ENCODE measurements at regions not wholly inside any gene's neighbourhood (a gene's known extent, or its start where the extent isn't known, plus 50 kb on each side); places are given as distances from the start of the nearest gene placed in this dataset.
A peak's percentile ranks its signal among the peaks of the same experiment; 100 is the strongest.
"Not testable (repeated sequence)": the region's sequence is repeated elsewhere in the genome, so short reads cannot be mapped to it uniquely, and the experiment has no call there.

DNA sequence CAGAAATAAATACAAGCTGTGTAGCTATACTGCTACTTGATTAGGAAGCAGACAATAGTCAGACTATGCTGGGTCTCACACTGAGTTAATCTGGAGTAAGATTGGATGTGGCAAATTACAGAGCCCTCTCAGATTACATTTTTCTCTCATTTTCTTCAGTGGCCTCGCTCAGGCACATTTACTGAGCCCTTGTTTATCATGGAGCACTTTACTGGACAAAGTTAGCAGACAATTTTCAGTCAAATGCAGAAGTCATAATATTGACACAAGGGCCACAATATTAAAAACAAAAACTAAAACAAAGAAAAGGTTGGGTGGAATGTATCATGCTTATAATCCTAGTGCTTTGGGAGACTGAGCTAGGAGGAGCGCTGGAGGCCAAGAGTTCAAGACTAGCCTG is 95.0 kb upstream of the MAP3K7 start:
- Mint-ChIP-seq H3K27ac (ENCODE audit: unreplicated experiment) (no peak overlapping the region), H3K4me1 (ENCODE audit: low read depth, unreplicated experiment) (peaks cover 7% of the 10 kb centered on the region), H3K9me3 (ENCODE audit: unreplicated experiment) (peaks cover 4% of the 10 kb centered on the region), H3K36me3 (ENCODE audit: unreplicated experiment) (no peaks in the 10 kb centered on the region), H3K4me3 (ENCODE audit: unreplicated experiment) (no peak overlapping the region), H3K27me3 (ENCODE audit: unreplicated experiment) (peaks cover 7% of the 10 kb centered on the region)
- DNase-seq, result no peak
- TF ChIP-seq, protein P1, sequence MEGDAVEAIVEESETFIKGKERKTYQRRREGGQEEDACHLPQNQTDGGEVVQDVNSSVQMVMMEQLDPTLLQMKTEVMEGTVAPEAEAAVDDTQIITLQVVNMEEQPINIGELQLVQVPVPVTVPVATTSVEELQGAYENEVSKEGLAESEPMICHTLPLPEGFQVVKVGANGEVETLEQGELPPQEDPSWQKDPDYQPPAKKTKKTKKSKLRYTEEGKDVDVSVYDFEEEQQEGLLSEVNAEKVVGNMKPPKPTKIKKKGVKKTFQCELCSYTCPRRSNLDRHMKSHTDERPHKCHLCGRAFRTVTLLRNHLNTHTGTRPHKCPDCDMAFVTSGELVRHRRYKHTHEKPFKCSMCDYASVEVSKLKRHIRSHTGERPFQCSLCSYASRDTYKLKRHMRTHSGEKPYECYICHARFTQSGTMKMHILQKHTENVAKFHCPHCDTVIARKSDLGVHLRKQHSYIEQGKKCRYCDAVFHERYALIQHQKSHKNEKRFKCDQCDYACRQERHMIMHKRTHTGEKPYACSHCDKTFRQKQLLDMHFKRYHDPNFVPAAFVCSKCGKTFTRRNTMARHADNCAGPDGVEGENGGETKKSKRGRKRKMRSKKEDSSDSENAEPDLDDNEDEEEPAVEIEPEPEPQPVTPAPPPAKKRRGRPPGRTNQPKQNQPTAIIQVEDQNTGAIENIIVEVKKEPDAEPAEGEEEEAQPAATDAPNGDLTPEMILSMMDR (IDR thresholded peaks at IDR 0.05; ENCODE audit: partially characterized antibody, unreplicated experiment), result no peak

DNA sequence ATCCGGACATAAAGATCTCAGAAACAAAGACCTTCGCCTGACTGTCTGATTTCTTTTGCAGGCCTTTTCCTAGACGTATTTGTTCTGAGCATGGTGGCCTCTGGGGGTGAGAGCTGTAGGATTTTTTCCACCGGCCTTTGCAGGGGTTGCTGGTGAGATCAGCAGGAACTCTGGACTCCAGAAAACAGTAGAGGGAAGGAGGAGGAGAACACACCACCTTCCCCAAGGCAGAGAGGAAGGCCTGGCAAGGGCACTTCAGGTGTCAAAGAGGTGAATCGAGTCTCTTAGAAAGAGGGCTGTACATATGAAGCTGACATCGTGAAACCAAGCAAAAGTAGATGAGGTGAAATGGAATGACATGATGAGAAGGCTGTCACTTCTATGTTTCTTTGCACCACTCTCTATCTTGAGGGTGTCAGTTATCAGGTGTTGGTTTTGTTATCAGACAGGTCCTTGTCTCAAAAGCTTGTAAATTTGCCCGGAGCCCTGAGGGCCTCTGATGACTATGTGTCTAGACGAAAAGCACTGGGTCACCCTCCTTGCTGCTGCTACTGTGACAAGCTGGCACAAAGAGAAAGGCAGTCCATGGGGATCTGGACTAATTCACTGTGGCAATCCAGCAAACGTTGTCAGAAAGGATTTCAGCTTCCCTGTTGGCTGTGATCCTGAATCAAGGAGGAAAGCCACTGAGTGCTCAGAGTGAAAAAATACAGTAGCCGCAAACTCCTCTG is 91.3 kb upstream of the MAP3K7 start:
- Mint-ChIP-seq H3K36me3 (ENCODE audit: unreplicated experiment) (no peaks in the 10 kb centered on the region), H3K9me3 (ENCODE audit: unreplicated experiment) (peaks cover 4% of the 10 kb centered on the region), H3K27me3 (ENCODE audit: unreplicated experiment) (peaks cover 10% of the 10 kb centered on the region), H3K4me3 (ENCODE audit: unreplicated experiment) (no peak overlapping the region), H3K27ac (ENCODE audit: unreplicated experiment) (no peak overlapping the region), H3K4me1 (ENCODE audit: low read depth, unreplicated experiment) (peaks cover 7% of the 10 kb centered on the region)
- no peak for DNase-seq
- TF ChIP-seq, protein P1 (IDR thresholded peaks at IDR 0.05; ENCODE audit: partially characterized antibody, unreplicated experiment), result no peak

- Mint-ChIP-seq H3K36me3 (ENCODE audit: unreplicated experiment) (no peaks in the 10 kb centered on the region), H3K27me3 (ENCODE audit: unreplicated experiment) (peaks cover 10% of the 10 kb centered on the region), H3K27ac (ENCODE audit: unreplicated experiment) (peak overlapping the region; percentile 42), H3K4me3 (ENCODE audit: unreplicated experiment) (no peak overlapping the region), H3K9me3 (ENCODE audit: unreplicated experiment) (peaks cover 4% of the 10 kb centered on the region), H3K4me1 (ENCODE audit: low read depth, unreplicated experiment) (peaks cover 7% of the 10 kb centered on the region)
- TF ChIP-seq, protein P1 (IDR thresholded peaks at IDR 0.05; ENCODE audit: partially characterized antibody, unreplicated experiment), result no peak
- no peak for DNase-seq
Measured at GRCh38 chr6:90677440-90677839, 90.6 kb upstream of the MAP3K7 start.

GRCh38 chr6:90676516-90677300 is 89.8 kb upstream of the MAP3K7 start:
- Mint-ChIP-seq H3K27me3 (ENCODE audit: unreplicated experiment) (peaks cover 10% of the 10 kb centered on the region), H3K27ac (ENCODE audit: unreplicated experiment) (no peak overlapping the region)

DNA sequence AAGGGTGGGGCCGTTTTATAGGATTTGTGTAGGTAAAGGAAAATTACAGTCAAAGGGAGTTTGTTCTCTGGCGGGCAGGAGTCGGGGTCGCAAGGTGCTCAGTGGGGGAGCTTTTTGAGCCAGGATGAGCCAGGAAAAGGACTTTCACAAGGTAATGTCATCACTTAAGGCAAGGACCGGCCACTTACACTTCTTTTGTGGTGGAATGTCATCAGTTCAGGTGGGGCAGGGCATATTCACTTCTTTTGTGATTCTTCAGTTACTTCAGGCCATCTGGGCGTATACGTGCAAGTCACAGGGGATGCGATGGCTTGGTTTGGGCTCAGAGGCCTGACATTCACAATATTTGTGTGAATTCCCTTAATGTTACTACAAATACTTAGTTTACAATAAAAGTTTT is 88.2 kb upstream of the MAP3K7 start:
- H3K36me3 Mint-ChIP-seq (ENCODE audit: unreplicated experiment); H3K4me1 Mint-ChIP-seq (ENCODE audit: low read depth, unreplicated experiment); H3K27ac Mint-ChIP-seq (ENCODE audit: unreplicated experiment); H3K9me3 Mint-ChIP-seq (ENCODE audit: unreplicated experiment); H3K4me3 Mint-ChIP-seq (ENCODE audit: unreplicated experiment); DNase-seq: not testable (repeated sequence)
- H3K27me3 Mint-ChIP-seq (ENCODE audit: unreplicated experiment), result peaks cover 10% of the 10 kb centered on the region

More at GRCh38 chr6:90676516-90677300, 89.8 kb upstream of the MAP3K7 start:
- no peak overlapping the region for H3K4me3 Mint-ChIP-seq (ENCODE audit: unreplicated experiment)
- DNase-seq, result no peak
- H3K9me3 Mint-ChIP-seq (ENCODE audit: unreplicated experiment), result peaks cover 4% of the 10 kb centered on the region
- TF ChIP-seq, protein P1 (IDR thresholded peaks at IDR 0.05; ENCODE audit: partially characterized antibody, unreplicated experiment), result no peak
- no peaks in the 10 kb centered on the region for H3K36me3 Mint-ChIP-seq (ENCODE audit: unreplicated experiment)
- H3K4me1 Mint-ChIP-seq (ENCODE audit: low read depth, unreplicated experiment), result peaks cover 7% of the 10 kb centered on the region

DNA sequence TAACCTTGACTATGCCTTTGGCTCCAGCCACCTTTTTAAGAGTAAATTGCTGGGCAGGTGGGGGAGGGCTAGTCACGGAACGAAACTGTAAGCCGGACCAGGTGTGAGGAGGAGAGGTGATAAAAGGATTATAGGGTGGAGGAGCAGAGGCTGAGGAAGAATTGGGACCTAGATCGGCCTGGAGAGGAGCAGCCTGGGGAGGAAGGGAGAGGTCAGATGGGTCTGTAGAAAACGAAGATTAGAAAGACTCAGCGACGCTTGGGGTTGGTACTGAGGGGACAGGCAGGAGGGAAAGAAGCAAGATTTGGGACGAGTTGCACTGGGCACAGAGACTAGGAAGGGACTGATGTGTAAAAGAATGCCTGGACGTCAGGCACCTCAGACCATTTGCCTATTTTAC is 87.2 kb upstream of the MAP3K7 start:
- not testable (repeated sequence) for H3K27ac Mint-ChIP-seq (ENCODE audit: unreplicated experiment); H3K4me1 Mint-ChIP-seq (ENCODE audit: low read depth, unreplicated experiment); H3K36me3 Mint-ChIP-seq (ENCODE audit: unreplicated experiment); DNase-seq; H3K4me3 Mint-ChIP-seq (ENCODE audit: unreplicated experiment); H3K9me3 Mint-ChIP-seq (ENCODE audit: unreplicated experiment)
- peaks cover 10% of the 10 kb centered on the region for H3K27me3 Mint-ChIP-seq (ENCODE audit: unreplicated experiment)

Data from glutamatergic neuron (in vitro differentiated cells).